Uterus (tissue), 2 donors: ENCODE measurements at regions not wholly inside any gene's neighbourhood (a gene's known extent, or its start where the extent isn't known, plus 50 kb on each side); places are given as distances from the start of the nearest gene placed in this dataset.

Experiments
- POLR2A ChIP-seq, 2 donors: fragments of 450-650 bp; IDR thresholded peaks; one replicate each; pipeline ENCODE4 v1.6.1; 2016; ENCODE audit warnings: antibody characterized with exemption in 2 of 2, mild to moderate bottlenecking in 1 of 2, moderate library complexity in 1 of 2
- TF ChIP-seq, protein P1 (sequence below), 4 experiments: fragments of 200-600 bp in 2 of 4; fragments of 450-650 bp in 2 of 4; sonication (generic) in 2 of 4; IDR thresholded peaks; one replicate each; pipeline ENCODE4 v1.5.1; 2016 to 2019; ENCODE audit warnings: antibody characterized with exemption in 4 of 4, mild to moderate bottlenecking in 2 of 4, moderate library complexity in 1 of 4

- TF ChIP-seq, protein P1, sequence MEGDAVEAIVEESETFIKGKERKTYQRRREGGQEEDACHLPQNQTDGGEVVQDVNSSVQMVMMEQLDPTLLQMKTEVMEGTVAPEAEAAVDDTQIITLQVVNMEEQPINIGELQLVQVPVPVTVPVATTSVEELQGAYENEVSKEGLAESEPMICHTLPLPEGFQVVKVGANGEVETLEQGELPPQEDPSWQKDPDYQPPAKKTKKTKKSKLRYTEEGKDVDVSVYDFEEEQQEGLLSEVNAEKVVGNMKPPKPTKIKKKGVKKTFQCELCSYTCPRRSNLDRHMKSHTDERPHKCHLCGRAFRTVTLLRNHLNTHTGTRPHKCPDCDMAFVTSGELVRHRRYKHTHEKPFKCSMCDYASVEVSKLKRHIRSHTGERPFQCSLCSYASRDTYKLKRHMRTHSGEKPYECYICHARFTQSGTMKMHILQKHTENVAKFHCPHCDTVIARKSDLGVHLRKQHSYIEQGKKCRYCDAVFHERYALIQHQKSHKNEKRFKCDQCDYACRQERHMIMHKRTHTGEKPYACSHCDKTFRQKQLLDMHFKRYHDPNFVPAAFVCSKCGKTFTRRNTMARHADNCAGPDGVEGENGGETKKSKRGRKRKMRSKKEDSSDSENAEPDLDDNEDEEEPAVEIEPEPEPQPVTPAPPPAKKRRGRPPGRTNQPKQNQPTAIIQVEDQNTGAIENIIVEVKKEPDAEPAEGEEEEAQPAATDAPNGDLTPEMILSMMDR (IDR thresholded peaks at IDR 0.05), result peak in 3 of 4 experiments; percentile 13 to 43 (median 22)
- TF ChIP-seq POLR2A (IDR thresholded peaks at IDR 0.05), result no peak
Measured at GRCh38 chr19:34120846-34121639, 51.3 kb upstream of the LSM14A start.
